Osteocyte (in vitro differentiated cells): ENCODE measurements at regions not wholly inside any gene's neighbourhood (a gene's known extent, or its start where the extent isn't known, plus 50 kb on each side); places are given as distances from the start of the nearest gene placed in this dataset.

ENCODE experiments used
- DNase-seq: peaks from one replicate; pipeline ENCODE4 v3.0.0; 2021; ENCODE audit warnings: mixed read lengths; ENCODE audit not compliant: unreplicated experiment; ENCODE audit errors: extremely low spot score
- H3K27ac Mint-ChIP-seq: one replicate; pipeline ENCODE4 v1.8.0; 2021; ENCODE audit warnings: mild to moderate bottlenecking, mixed read lengths; ENCODE audit not compliant: unreplicated experiment
- H3K27me3 Mint-ChIP-seq: one replicate; pipeline ENCODE4 v1.8.0; 2021; ENCODE audit warnings: mixed read lengths; ENCODE audit not compliant: unreplicated experiment
- H3K36me3 Mint-ChIP-seq: one replicate; pipeline ENCODE4 v1.8.0; 2021; ENCODE audit warnings: mixed read lengths; ENCODE audit not compliant: unreplicated experiment
- H3K4me1 Mint-ChIP-seq: one replicate; pipeline ENCODE4 v1.8.0; 2021; ENCODE audit warnings: mixed read lengths; ENCODE audit not compliant: unreplicated experiment
- H3K4me3 Mint-ChIP-seq: one replicate; pipeline ENCODE4 v1.8.0; 2021; ENCODE audit warnings: mild to moderate bottlenecking, moderate library complexity, mixed read lengths; ENCODE audit not compliant: unreplicated experiment
- H3K9me3 Mint-ChIP-seq: one replicate; pipeline ENCODE4 v1.8.0; 2021; ENCODE audit warnings: mixed read lengths; ENCODE audit not compliant: unreplicated experiment
- CTCF ChIP-seq: fragments of 200-600 bp; sonication (generic); IDR thresholded peaks from 2 replicates; pipeline ENCODE4 v1.5.0; 2021; ENCODE audit warnings: antibody characterized with exemption, mild to moderate bottlenecking, moderate library complexity

- H3K4me3 Mint-ChIP-seq: no peak overlapping the region
- H3K36me3 Mint-ChIP-seq: no peaks in the 10 kb centered on the region
- H3K27me3 Mint-ChIP-seq: no peaks in the 10 kb centered on the region
- no peaks in the 10 kb centered on the region for H3K4me1 Mint-ChIP-seq
- H3K27ac Mint-ChIP-seq: no peak overlapping the region
- H3K9me3 Mint-ChIP-seq: peaks cover 13% of the 10 kb centered on the region
- DNase-seq: no peak
- TF ChIP-seq CTCF: no peak
Observed at GRCh38 chr7:156209087-156209486, 396.8 kb upstream of the SHH start.

- DNase-seq: no peak
- H3K27me3 Mint-ChIP-seq: no peaks in the 10 kb centered on the region
- no peak for TF ChIP-seq CTCF
- no peak overlapping the region for H3K27ac Mint-ChIP-seq
- peaks cover 28% of the 10 kb centered on the region for H3K9me3 Mint-ChIP-seq
- H3K36me3 Mint-ChIP-seq: no peaks in the 10 kb centered on the region
- no peak overlapping the region for H3K4me3 Mint-ChIP-seq
- no peaks in the 10 kb centered on the region for H3K4me1 Mint-ChIP-seq
Observed at GRCh38 chr7:156207306-156207705, 395.0 kb upstream of the SHH start.

GRCh38 chr7:156206174-156206573 lies 393.9 kb upstream of the SHH start:
- Mint-ChIP-seq H3K27me3 (no peaks in the 10 kb centered on the region), H3K27ac (no peak overlapping the region), H3K36me3 (no peaks in the 10 kb centered on the region), H3K4me1 (no peaks in the 10 kb centered on the region), H3K9me3 (peaks cover 28% of the 10 kb centered on the region), H3K4me3 (no peak overlapping the region)
- no peak for TF ChIP-seq CTCF
- DNase-seq: no peak

- no peak for DNase-seq
- no peaks in the 10 kb centered on the region for H3K36me3 Mint-ChIP-seq
- no peak overlapping the region for H3K27ac Mint-ChIP-seq
- peaks cover 25% of the 10 kb centered on the region for H3K9me3 Mint-ChIP-seq
- H3K4me3 Mint-ChIP-seq: no peak overlapping the region
- H3K4me1 Mint-ChIP-seq: no peaks in the 10 kb centered on the region
- TF ChIP-seq CTCF: no peak
- H3K27me3 Mint-ChIP-seq: no peaks in the 10 kb centered on the region
Observed at GRCh38 chr7:156204820-156205219, 392.6 kb upstream of the SHH start.

GRCh38 chr7:156203923-156204322 lies 391.7 kb upstream of the SHH start:
- no peak overlapping the region for H3K4me3 Mint-ChIP-seq
- no peak for TF ChIP-seq CTCF
- peaks cover 20% of the 10 kb centered on the region for H3K9me3 Mint-ChIP-seq
- no peak for DNase-seq
- no peak overlapping the region for H3K27ac Mint-ChIP-seq
- no peaks in the 10 kb centered on the region for H3K36me3 Mint-ChIP-seq
- no peaks in the 10 kb centered on the region for H3K27me3 Mint-ChIP-seq
- H3K4me1 Mint-ChIP-seq: no peaks in the 10 kb centered on the region
